Tibial artery (tissue), 4 donors: ENCODE measurements at regions not wholly inside any gene's neighbourhood (a gene's known extent, or its start where the extent isn't known, plus 50 kb on each side); places are given as distances from the start of the nearest gene placed in this dataset.
"Not testable (repeated sequence)": the region's sequence is repeated elsewhere in the genome, so short reads cannot be mapped to it uniquely, and the experiment has no call there.

Source experiments
- DNase-seq, 2 donors: peaks; one replicate each; pipeline ENCODE4 v3.0.0-alpha.2; 2019
- H3K27ac ChIP-seq, 2 donors: fragments of 200-600 bp; sonication (generic) in 1 of 2; 1 replicate in 1 of 2; 2 replicates in 1 of 2; pipeline ENCODE4 v1.5.1; 2018 to 2019; ENCODE audit warnings: mild to moderate bottlenecking in 1 of 2
- H3K27me3 ChIP-seq, 2 donors: fragments of 200-600 bp; sonication (generic) in 1 of 2; one replicate each; pipeline versions ENCODE4 v1.5.1 to v1.6.0; 2016 to 2019
- H3K36me3 ChIP-seq, 3 donors: fragments of 200-600 bp; sonication (generic) in 2 of 3; one replicate each; pipeline ENCODE4 v1.5.1; 2016 to 2019; ENCODE audit warnings: mild to moderate bottlenecking in 2 of 3
- H3K4me1 ChIP-seq, 4 donors: fragments of 200-600 bp; sonication (generic) in 2 of 4; 1 replicate in 3 of 4; 2 replicates in 1 of 4; pipeline ENCODE4 v1.5.1; 2016 to 2019
- H3K4me3 ChIP-seq, 2 donors: fragments of 200-600 bp; sonication (generic) in 1 of 2; 1 replicate in 1 of 2; 2 replicates in 1 of 2; pipeline ENCODE4 v1.5.1; 2018 to 2019; ENCODE audit warnings: mild to moderate bottlenecking in 2 of 2
- H3K9me3 ChIP-seq, 3 donors: fragments of 200-600 bp; sonication (generic) in 1 of 3; one replicate each; pipeline ENCODE4 v1.5.1; 2016 to 2019
- intact Hi-C: fragments of 100-400 bp; cut with DNase I; formaldehyde crosslinking; loops from one replicate; pipeline ENCODE4 v1.15.0; 2023; ENCODE audit warnings: low total_unique reads
- TF ChIP-seq, protein P1 (sequence below), 2 experiments: fragments of 200-600 bp in 1 of 2; fragments of 450-650 bp in 1 of 2; IDR thresholded peaks; one replicate each; pipeline ENCODE4 v1.5.1; 2017 to 2019; ENCODE audit warnings: antibody characterized with exemption in 2 of 2, mild to moderate bottlenecking in 1 of 2, moderate library complexity in 1 of 2

DNA sequence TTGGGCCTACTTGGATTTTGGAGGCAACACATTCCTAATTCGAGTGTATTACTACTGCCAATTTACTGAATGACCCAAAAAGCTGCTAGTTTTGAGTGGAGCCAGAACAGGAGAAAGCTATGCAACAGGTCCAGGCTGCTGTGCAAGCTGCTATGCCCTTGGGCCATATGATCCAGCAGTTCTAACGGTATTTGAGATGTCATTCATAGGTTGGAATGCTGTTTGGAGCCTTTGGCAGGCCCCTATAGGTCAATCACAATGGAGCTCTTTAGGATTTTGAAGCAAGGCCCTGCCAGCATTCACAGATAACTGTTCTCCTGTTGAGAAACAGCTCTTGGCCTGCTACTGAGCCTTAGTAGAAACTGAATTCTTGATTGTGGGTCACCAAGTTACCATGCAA, 368.7 kb downstream of the CDH19 start:
- intact Hi-C loops: no loop called here
- no peak overlapping the region for H3K27ac ChIP-seq
- H3K36me3 ChIP-seq: no peaks in the 10 kb centered on the region
- DNase-seq: no peak
- no peak overlapping the region for H3K4me3 ChIP-seq
- H3K9me3 ChIP-seq: no peaks in the 10 kb centered on the region
- TF ChIP-seq, protein P1, sequence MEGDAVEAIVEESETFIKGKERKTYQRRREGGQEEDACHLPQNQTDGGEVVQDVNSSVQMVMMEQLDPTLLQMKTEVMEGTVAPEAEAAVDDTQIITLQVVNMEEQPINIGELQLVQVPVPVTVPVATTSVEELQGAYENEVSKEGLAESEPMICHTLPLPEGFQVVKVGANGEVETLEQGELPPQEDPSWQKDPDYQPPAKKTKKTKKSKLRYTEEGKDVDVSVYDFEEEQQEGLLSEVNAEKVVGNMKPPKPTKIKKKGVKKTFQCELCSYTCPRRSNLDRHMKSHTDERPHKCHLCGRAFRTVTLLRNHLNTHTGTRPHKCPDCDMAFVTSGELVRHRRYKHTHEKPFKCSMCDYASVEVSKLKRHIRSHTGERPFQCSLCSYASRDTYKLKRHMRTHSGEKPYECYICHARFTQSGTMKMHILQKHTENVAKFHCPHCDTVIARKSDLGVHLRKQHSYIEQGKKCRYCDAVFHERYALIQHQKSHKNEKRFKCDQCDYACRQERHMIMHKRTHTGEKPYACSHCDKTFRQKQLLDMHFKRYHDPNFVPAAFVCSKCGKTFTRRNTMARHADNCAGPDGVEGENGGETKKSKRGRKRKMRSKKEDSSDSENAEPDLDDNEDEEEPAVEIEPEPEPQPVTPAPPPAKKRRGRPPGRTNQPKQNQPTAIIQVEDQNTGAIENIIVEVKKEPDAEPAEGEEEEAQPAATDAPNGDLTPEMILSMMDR (IDR thresholded peaks at IDR 0.05): no peak
- no peaks in the 10 kb centered on the region for H3K27me3 ChIP-seq
- no peaks in the 10 kb centered on the region for H3K4me1 ChIP-seq

DNA sequence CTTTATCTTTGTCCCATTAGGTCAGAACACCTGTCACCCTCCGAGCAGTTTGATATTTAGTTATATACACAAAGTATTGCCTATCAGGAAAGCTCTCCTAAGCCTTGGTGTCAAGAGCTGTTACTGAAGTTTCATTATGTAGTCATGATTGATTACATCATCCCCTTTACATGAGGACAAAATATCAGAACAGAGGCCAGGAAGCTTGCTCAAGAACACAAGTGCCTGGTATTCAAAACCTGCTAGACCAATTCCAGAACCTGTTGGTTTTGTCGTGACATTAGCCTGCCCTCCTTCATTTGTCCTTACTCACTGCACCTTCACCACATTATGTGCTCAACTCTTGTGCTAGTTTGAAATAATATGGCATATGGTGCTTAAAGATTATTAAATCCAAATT, 377.1 kb downstream of the CDH19 start:
- H3K4me3 ChIP-seq: no peak overlapping the region
- no peaks in the 10 kb centered on the region for H3K27me3 ChIP-seq
- H3K27ac ChIP-seq: no peak overlapping the region
- no peak for DNase-seq
- H3K9me3 ChIP-seq: no peaks in the 10 kb centered on the region
- no peaks in the 10 kb centered on the region for H3K36me3 ChIP-seq
- intact Hi-C loops: no loop called here
- H3K4me1 ChIP-seq: no peaks in the 10 kb centered on the region
- TF ChIP-seq, protein P1 (IDR thresholded peaks at IDR 0.05): no peak

DNA sequence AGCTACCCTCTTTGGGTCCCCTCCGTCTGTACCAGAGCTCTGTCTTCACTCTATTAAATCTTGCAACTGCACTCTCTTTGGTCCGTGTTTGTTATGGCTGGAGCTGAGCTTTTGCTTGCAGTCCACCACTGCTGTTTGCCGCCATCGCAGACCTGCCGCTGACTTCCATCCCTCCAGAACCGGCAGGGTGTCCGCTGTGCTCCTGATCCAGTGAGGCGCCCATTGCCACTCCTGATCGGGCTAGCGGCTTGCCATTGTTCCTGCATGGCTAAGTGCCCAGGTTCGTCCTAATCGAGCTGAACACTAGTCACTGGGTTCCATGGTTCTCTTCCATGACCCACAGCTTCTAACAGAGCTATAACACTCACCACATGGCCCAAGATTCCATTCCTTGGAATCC, 380.6 kb downstream of the CDH19 start:
- H3K27ac ChIP-seq, intact Hi-C loops, DNase-seq, H3K4me1 ChIP-seq, H3K27me3 ChIP-seq, H3K4me3 ChIP-seq, H3K9me3 ChIP-seq, H3K36me3 ChIP-seq: not testable (repeated sequence)

DNA sequence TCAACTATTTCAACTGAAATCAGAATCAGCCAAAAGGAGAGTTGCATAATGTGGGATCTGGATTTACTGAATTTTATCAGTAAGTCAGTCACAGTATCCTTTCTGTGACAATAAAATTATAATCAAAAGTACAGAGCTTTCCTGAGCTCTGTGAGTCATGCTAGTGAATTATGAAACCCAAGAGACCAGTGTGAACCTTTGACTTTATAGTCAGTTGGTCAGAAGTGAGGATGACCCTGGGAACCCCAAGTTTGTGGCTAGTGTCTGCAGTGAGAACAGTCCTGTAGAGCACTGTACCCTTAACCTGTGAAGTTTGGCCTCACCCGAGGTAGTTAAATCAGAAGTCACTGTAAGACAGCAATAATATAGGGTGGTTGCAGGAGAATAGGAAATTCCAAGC, 381.7 kb downstream of the CDH19 start:
- Histone ChIP-seq H3K4me3 (no peak overlapping the region), H3K27ac (no peak overlapping the region), H3K36me3 (no peaks in the 10 kb centered on the region), H3K9me3 (no peaks in the 10 kb centered on the region), H3K27me3 (no peaks in the 10 kb centered on the region), H3K4me1 (no peaks in the 10 kb centered on the region)
- intact Hi-C loops: no loop called here
- TF ChIP-seq, protein P1 (IDR thresholded peaks at IDR 0.05): no peak
- DNase-seq: no peak

DNA sequence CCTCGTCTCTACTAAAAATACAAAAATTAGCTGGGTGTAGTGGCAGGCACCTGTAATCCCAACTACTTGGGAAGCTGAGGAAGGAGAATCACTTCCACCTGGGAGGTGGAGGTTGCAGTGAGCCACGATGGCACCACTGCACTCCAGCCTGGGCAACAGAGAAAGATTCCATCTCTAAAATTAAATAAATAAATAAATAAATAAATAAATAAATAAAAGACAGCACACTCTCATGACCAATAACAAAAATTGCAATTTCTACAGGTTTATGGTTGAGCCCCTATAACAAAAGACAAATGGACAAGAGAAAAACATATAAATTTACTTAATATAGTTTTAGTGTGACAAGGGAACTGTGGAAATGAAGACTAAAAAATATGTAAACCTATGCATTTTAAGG, 384.1 kb downstream of the CDH19 start:
- no peaks in the 10 kb centered on the region for H3K27me3 ChIP-seq
- TF ChIP-seq, protein P1 (IDR thresholded peaks at IDR 0.05): no peak
- intact Hi-C loops: no loop called here
- no peak for DNase-seq
- no peaks in the 10 kb centered on the region for H3K9me3 ChIP-seq
- no peaks in the 10 kb centered on the region for H3K36me3 ChIP-seq
- no peaks in the 10 kb centered on the region for H3K4me1 ChIP-seq
- H3K4me3 ChIP-seq: no peak overlapping the region
- H3K27ac ChIP-seq: no peak overlapping the region

DNA sequence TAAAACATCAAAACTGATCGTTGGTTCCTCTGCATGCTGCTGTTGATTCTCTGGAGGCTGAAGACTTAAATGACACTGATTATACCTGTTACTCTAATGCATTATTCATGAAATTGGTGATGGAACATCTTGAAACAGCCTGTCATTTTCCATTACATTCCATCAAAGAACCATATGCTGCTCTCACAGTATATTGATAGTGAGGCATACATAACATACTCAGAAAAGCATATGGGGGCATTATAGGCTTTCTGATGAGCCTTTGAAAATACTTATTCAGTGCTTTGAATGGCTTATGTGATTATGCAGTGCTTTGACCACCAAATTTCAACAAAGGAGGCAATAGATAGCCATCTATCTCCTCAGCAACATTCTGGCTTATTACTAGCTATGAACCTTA, 392.1 kb downstream of the CDH19 start:
- H3K27ac ChIP-seq: no peak overlapping the region
- H3K36me3 ChIP-seq: no peaks in the 10 kb centered on the region
- H3K4me3 ChIP-seq: no peak overlapping the region
- DNase-seq: no peak
- intact Hi-C loops: no loop called here
- TF ChIP-seq, protein P1 (IDR thresholded peaks at IDR 0.05): no peak
- no peaks in the 10 kb centered on the region for H3K27me3 ChIP-seq
- no peaks in the 10 kb centered on the region for H3K9me3 ChIP-seq
- H3K4me1 ChIP-seq: no peaks in the 10 kb centered on the region
